GM23338 (cell line): ENCODE measurements at regions not wholly inside any gene's neighbourhood (a gene's known extent, or its start where the extent isn't known, plus 50 kb on each side); places are given as distances from the start of the nearest gene placed in this dataset.

Experiments used
- CTCF ChIP-seq, 2 experiments: fragments of 200-600 bp in 1 of 2; sonication (generic) in 1 of 2; conservative IDR thresholded peaks; 2 replicates each; pipeline versions ENCODE4 v1.5.1 to v1.6.1; 2016 to 2017; ENCODE audit warnings: antibody characterized with exemption in 2 of 2, low read depth in 2 of 2, mild to moderate bottlenecking in 2 of 2, moderate library complexity in 1 of 2
- EZH2phosphoT487 ChIP-seq: fragments of 200-600 bp; sonication (generic); IDR thresholded peaks from one replicate; pipeline ENCODE4 v1.8.1; 2018; ENCODE audit warnings: antibody characterized with exemption; ENCODE audit not compliant: unreplicated experiment
- JUNB ChIP-seq: IDR thresholded peaks from one replicate; pipeline ENCODE4 v1.6.1; 2016; ENCODE audit warnings: antibody characterized with exemption; ENCODE audit not compliant: unreplicated experiment

- TF ChIP-seq JUNB, result no peak
- TF ChIP-seq CTCF (conservative IDR thresholded peaks at IDR 0.05; ENCODE audit: low read depth in 2 of 2), result no peak
- no peak for TF ChIP-seq EZH2phosphoT487
Measured at GRCh38 chr6:140736231-140736630, 1361.8 kb upstream of the CITED2 start.
